Activated naive CD4-positive, alpha-beta T cell treated with Interleukin-2 at 50 U/mL for 16 hours (primary cell): ENCODE measurements at regions not wholly inside any gene's neighbourhood (a gene's known extent, or its start where the extent isn't known, plus 50 kb on each side); places are given as distances from the start of the nearest gene placed in this dataset.
"Not testable (repeated sequence)": the region's sequence is repeated elsewhere in the genome, so short reads cannot be mapped to it uniquely, and the experiment has no call there.

Source experiments
- DNase-seq: peaks from one replicate; pipeline ENCODE4 v3.0.0-alpha.2; 2020

DNA sequence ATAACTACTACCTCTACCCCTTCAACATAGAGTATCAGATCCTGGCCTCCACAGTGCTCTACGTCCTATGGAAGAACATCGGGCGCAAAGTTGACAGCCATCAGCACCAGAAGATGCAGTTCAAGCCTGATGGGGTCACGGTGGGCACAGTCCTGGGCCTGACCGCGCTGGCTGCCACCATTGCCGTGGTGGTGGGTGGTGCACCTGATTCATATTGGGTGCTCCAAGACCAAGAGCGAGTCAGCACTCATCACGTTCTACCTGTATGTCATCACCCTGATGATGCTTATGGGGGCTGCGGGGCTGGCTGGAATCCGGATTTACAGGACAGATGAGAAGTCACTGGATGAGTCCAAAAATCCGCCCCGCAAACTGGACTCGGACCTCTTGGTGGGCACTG, 846.4 kb downstream of the RPIA start:
- not testable (repeated sequence) for DNase-seq

DNA sequence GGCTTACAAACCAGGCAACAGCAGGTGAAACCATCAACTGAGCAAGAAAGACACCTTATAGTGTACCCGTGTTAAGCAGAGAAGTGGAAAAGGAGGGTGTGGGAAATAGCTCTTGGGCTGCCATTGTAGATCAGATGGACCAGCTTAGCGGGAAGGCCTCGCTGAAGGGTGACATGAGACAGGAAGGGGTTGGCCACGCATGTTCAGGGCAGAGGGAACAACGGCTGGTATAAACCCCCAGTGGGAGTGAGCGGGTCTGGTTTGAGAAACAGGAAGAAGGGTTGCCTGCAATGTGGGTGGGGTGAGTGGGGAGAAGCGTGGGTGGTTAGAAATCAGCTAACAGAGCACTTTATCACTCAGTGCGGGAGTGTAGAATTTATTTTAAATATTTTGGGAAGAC, 852.6 kb downstream of the RPIA start:
- not testable (repeated sequence) for DNase-seq

DNA sequence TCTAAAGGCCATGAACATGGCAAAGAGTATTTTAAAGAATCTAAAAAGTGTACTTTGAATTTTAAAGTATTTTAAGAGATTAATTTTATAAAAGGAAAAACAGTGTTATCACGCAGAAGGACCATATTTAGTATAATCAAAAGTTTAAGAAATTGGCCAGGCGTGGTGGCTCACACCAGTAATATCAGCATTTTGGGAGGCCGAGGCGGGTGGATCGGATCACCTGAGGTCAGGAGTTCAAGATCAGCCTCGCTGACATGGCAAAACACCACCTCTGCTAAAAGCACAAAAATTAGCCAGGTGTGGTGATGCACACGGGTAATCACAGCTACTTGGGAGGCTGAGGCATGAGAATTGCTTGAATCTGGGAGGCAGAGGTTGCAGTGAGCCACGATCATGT, 887.7 kb downstream of the RPIA start:
- DNase-seq, result not testable (repeated sequence)

DNA sequence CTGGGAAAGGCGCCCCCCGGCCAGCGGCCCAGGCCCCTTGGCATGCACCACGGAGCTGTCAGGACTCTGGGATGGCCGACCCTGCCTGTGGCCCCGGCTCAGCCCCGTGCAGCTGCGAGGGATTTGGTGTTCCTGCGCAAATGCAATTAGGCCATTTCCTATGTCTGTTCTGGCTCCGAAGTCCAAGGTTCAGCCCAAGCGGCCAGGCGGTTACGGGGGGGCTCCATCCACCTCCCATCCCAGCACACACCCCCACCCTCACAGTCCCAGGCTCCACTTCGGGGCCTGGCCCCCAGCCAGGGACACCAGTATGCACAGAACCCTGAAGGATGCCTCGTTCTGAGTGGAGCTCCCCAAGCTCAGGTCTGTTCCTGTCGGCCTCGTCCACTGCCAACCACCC, 891.3 kb downstream of the RPIA start:
- DNase-seq, result not testable (repeated sequence)

DNA sequence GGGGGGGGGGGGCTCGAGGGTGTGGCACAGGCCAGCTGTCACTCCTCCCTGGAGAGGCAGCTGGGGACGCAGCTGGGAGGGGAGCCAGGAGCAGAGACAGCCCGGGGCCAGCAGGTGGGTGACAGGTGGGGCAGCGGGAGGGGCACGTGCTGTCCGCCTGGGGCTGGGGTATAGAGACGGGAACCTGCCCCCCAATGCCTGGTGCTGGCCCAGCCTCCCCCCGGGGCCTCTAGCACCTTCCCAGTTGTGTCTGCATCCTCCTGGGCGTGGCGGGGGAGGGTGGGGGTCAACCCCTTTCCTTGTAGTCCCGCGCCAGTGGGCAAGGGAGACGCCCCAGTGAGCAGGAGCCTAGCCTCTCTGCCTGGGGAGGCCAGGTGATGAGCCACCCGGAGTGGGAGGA, 892.6 kb downstream of the RPIA start:
- not testable (repeated sequence) for DNase-seq

DNA sequence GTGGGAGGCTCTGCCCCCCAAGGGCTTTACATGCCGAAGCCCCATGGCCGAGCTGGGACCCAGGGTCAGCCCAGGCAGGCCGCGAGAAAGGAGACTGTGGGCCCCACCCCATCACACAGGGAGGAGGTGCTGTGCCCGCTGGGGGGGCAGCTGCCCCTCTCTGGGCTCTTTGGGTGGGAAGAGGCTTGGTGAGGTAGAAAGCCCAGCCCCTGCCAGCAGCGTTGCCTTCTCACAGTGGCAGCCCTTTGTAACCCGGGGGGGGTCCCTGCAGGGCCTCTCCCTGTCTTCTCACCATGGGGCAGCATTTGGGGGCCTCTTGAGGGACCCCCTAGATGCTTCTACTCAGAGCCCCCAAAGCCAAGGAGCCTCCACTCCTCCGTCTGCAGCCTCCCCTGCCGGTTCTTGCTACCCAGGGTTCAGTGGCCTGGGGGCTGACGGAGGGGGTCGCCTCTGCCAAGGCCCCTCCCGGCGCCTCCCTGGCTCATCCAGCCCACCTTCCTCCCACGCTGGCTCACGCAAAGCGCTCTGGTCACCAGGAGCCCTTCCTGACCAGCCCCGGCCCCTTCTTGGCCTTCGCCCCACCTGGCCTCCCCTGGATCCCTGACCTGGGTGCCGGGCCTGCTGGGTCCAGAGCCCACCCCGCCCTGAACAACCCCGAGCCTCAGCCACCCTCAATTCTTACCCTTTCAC, 893.5 kb downstream of the RPIA start:
- DNase-seq, result not testable (repeated sequence)

DNA sequence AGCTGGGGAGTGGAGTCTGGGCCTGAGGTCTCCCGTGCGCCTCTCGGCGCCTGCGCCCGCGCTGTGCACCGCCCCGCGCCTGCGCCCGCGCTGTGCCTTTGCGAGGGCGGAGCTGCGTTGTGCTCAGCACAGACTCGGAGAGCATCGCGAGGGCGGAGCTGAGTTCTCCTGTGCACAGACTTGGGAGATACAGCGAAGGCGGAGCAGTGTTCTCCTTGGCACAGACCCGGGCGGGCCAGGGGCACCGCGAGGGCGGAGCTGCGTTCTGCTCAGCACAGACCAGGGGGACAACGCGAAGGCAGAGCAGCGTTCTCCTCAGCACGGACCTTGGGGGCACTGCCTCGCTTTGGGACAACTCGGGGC, 894.1 kb downstream of the RPIA start:
- peak; percentile 10 for DNase-seq

DNA sequence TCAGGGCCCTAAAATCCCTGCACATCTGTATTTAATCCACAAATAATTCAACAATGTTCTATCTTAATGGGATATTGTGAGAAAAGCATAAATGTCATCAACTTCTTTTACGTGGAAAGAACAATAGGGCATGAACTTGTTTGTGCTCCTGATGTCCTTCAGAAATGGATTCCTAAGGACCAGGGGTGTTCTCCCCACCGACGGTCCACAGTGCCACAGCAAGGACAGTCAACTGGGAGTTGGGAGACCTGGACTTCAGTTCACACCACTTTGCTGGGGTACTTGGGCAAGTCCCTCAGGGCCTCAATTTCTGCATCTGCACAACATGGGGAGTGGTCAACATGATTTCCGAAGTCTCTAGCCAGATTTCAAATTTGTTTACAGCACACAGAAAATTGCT, 908.4 kb downstream of the RPIA start:
- not testable (repeated sequence) for DNase-seq

DNA sequence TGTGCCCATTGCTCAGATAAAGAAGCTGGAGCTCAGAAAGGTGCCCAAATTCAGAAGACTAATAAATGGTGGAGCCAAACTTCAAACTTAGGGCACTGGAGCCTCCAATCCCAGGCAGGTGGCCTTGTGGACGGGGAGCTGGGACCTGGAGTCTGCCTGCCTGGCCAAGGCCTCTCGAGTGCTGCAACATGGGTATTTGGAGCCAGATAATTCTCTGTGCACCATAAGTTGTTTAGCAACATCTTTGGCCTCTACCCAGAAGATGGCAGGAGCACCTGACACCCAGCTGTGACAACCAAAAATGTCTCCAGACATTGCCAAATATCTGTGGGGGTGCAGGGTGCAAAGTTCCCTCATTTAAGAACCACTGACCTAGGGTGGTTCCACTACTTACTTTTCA, 915.0 kb downstream of the RPIA start:
- DNase-seq, result not testable (repeated sequence)

DNA sequence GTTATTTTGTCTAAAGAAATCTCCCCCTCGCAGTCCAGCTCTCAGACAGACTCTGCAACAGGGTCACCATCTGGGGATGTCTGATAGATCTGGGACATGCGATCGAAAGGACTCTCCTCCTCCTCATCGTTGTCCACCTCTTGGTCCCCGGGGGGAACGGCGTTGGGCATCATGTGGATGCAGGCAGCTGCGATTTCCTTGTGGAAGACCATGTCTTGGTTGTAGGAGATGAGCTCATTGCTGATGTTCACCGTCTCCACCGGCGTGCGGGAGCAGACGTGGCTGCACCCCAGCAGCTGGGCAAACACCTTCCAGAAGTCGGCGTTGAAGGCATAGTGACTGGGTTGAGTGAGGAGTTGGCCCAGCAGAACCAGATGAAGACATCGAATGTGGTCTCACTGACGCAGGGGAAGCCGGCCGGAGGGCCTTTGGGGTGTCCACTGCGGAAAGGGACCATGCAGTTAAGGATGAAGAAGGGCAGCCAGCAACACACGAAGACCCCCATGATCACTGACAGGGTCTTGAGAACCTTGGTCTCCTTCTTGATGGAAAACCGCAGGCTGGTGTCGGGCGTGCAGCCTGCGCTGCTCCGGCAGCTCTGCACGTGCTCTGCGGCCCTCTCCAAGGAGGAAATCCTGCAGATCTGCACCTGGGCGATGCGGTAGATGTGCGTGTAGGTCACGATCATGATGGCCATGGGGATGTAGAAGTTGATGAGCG, 918.9 kb downstream of the RPIA start:
- DNase-seq, result not testable (repeated sequence)

DNA sequence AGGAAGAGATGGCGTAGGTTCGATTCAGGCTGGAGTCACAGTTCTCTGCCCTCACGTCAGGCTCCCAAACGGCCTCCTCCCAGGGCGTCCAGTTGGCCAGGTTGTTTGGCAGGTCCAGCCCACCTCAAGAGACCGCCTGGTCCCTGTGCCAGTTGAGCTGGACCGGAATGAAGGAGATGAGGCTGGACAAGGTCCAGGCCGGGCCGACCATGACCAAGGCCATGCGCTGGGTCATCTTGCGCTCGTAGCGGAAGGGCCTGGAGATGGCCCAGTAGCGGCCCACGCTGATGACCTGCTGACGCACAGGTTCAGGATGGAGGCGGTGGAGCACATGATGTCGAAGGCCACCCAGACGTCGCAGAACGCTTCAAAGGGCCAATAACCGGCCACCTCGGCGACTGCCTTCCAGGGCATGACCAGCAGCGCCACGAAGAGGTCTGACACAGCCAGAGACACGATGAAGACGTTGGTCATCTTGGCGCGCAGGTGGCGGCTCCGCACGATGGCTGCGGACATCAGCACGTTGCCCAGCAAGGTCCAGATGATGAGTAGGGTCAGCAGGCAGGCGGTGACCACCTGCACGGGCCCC, 919.5 kb downstream of the RPIA start:
- not testable (repeated sequence) for DNase-seq

DNA sequence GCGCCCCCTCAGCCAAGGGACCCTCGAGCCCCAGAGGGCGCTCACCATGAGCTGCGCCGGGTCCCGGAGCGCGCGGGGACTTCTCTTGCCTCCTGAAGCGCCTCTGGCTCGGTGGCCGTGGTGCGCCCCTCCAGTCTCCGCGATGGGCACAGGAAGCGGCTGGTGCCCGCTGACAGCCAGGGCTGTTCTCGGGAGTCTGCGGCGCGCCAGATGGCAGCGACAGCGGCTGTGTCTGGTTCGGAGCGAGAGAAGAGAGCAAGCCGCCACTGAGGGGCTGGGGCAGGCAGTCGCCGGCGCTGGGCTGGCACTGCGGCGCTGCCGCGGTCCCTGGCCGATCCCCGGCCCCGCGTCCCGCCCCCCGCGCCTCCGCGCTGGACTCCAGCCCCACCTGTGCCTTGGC, 920.2 kb downstream of the RPIA start:
- not testable (repeated sequence) for DNase-seq

DNA sequence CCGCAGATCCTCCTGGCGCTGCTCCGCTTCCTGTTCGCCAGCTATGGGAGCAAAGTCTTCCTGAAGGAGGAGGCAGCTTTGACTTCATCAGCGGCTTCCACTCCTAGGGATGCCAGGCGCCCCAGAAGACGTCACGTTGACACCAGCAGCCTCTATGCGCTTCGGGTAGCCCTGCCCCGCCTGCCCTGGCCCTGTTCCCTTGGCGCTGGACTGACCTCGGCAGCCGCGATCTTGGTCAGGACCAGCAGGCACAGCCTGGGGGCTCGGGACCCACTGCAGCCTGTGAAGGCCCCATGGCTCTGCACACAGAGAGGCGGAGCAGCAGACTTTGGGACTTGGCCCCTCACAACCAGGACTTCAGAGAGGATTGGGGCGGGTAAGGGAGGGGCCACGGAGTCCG, 957.8 kb downstream of the RPIA start:
- DNase-seq, result not testable (repeated sequence)

DNA sequence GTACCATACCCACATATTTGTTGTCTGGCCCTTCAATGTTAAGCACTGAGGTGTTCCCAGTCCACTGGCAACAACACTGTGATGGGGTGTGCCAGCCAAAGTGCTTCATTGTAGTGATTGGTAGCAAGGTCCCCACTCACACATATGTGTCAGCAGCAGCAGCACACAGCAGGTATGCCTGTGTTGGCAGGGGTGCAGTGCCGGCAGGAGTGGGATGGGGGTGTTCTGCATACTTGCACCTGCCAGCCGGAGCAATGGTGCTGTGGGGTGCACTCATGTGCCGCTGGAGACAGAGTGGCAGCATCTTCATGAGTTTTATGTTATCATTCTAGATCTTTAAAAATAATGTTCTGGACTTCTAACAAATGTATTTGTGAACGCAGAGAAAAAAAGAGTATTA, 987.8 kb downstream of the RPIA start:
- not testable (repeated sequence) for DNase-seq
